ENCODE measurements at regions not wholly inside any gene's neighbourhood (a gene's known extent, or its start where the extent isn't known, plus 50 kb on each side); places are given as distances from the start of the nearest gene placed in this dataset.

- TF ChIP-seq TAF1 (IDR thresholded peaks at IDR 0.05; ENCODE audit: borderline replicate concordance, insufficient read depth, low read length) (no peak), REST (IDR thresholded peaks at IDR 0.05; ENCODE audit: insufficient read depth in 1 of 2, low read depth in 2 of 2, low read length in 2 of 2) (no peak), FOXP2 (optimal IDR thresholded peaks at IDR 0.05; ENCODE audit: borderline replicate concordance, extremely low read depth, extremely low read length, insufficient read depth) (no peak), POLR2AphosphoS5 (IDR thresholded peaks at IDR 0.05; ENCODE audit: low read depth, low read length) (no peak), SIN3A (IDR thresholded peaks at IDR 0.05; ENCODE audit: borderline replicate concordance, insufficient read depth, low read length) (no peak)
Measured at GRCh38 chr2:8584174-8585066, 97.4 kb upstream of the ID2 start.

DNA sequence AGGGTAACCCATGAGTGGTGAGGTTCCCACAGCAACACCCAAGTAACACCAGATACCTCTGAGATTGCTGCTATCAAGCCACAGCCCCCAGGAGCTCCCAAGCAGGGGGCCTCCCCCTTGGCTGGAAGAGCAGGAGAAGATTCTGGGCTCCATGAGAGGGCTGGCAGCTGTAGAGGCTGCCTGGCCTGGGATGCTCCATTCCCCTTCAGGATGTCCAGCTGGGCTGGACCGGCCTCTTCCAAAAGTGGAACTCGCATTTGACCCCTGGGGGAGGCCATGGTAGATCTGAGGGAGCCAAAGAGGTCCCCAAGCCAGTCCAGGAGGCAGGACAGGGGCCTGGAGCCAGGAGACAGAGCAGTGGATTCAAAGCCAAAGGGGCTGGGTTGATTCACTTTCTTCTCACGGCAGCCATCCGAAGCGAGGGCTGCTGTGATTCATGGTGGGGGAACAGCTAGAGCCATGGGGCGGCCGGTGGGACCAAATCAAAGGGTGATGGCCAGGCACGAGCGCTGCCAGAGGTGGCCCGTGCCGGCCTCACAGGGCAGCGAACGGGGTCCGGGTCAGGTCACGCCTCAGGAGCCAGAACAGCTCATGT, 95.3 kb upstream of the ID2 start:
- no peak for TF ChIP-seq FOXP2 (optimal IDR thresholded peaks at IDR 0.05; ENCODE audit: borderline replicate concordance, extremely low read depth, extremely low read length, insufficient read depth)
- no peak for TF ChIP-seq SIN3A (IDR thresholded peaks at IDR 0.05; ENCODE audit: borderline replicate concordance, insufficient read depth, low read length)
- TF ChIP-seq REST (IDR thresholded peaks at IDR 0.05; ENCODE audit: insufficient read depth in 1 of 2, low read depth in 2 of 2, low read length in 2 of 2) = no peak
- no peak for TF ChIP-seq POLR2AphosphoS5 (IDR thresholded peaks at IDR 0.05; ENCODE audit: low read depth, low read length)
- TF ChIP-seq TAF1 (IDR thresholded peaks at IDR 0.05; ENCODE audit: borderline replicate concordance, insufficient read depth, low read length) = no peak

GRCh38 chr2:8587251-8587791, 94.5 kb upstream of the ID2 start:
- TF ChIP-seq POLR2AphosphoS5 (IDR thresholded peaks at IDR 0.05; ENCODE audit: low read depth, low read length) (no peak), SIN3A (IDR thresholded peaks at IDR 0.05; ENCODE audit: borderline replicate concordance, insufficient read depth, low read length) (no peak), REST (IDR thresholded peaks at IDR 0.05; ENCODE audit: insufficient read depth in 1 of 2, low read depth in 2 of 2, low read length in 2 of 2) (no peak), FOXP2 (optimal IDR thresholded peaks at IDR 0.05; ENCODE audit: borderline replicate concordance, extremely low read depth, extremely low read length, insufficient read depth) (no peak), TAF1 (IDR thresholded peaks at IDR 0.05; ENCODE audit: borderline replicate concordance, insufficient read depth, low read length) (no peak)

- TF ChIP-seq REST (IDR thresholded peaks at IDR 0.05; ENCODE audit: insufficient read depth in 1 of 2, low read depth in 2 of 2, low read length in 2 of 2) = no peak
- no peak for TF ChIP-seq SIN3A (IDR thresholded peaks at IDR 0.05; ENCODE audit: borderline replicate concordance, insufficient read depth, low read length)
- no peak for TF ChIP-seq FOXP2 (optimal IDR thresholded peaks at IDR 0.05; ENCODE audit: borderline replicate concordance, extremely low read depth, extremely low read length, insufficient read depth)
- TF ChIP-seq POLR2AphosphoS5 (IDR thresholded peaks at IDR 0.05; ENCODE audit: low read depth, low read length) = no peak
- TF ChIP-seq TAF1 (IDR thresholded peaks at IDR 0.05; ENCODE audit: borderline replicate concordance, insufficient read depth, low read length) = no peak
Measured at GRCh38 chr2:8587920-8588830, 93.7 kb upstream of the ID2 start.
